ENCODE measurements at regions not wholly inside any gene's neighbourhood (a gene's known extent, or its start where the extent isn't known, plus 50 kb on each side); places are given as distances from the start of the nearest gene placed in this dataset.

DNA sequence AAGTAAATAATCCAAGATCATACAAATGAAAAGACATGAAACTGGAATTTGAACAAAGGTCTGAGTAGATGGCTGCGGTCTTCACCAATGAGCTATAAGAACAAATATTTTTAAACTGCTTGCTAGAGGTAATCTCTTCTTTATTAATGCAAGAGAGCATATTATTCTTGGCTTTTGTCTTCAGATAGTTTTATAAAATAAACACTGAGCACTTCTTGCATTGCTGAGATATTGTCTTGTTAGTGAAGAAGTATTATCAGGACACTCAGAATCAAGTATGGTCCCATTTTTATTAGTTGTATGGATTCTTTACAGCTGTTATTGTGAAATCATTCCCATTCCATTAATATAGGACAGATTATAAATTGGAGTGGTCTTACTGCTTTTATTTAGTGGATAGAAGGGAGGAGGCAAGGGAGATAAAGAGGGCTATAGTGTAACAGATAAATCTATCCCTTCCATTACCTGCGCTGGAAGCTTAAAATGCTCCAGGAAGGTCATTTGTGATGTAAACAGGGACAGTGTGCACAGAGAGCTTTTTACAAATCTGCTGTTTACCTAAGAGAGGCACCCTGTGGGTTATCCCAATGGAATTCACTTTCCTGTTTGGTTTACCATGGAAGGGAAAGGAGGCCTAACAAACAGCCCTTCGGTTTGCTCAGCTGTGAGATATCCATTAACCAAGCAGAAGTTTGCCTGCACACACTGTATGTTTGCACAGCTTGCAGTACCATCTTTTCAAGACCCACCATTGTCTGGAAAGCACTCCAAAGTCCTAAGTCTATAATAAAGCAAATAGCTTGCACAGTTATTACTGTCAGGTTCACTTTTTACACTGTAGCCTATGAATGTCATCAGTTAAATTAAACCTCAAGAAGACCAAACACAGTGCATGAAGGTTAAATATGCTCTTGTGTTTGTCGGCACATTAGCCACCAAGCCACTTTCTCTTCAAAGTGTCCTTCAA lies 347.7 kb upstream of the TGFBR2 start:
- no peak for TF ChIP-seq ZFX (IDR thresholded peaks at IDR 0.05)
- TF ChIP-seq, protein P1, sequence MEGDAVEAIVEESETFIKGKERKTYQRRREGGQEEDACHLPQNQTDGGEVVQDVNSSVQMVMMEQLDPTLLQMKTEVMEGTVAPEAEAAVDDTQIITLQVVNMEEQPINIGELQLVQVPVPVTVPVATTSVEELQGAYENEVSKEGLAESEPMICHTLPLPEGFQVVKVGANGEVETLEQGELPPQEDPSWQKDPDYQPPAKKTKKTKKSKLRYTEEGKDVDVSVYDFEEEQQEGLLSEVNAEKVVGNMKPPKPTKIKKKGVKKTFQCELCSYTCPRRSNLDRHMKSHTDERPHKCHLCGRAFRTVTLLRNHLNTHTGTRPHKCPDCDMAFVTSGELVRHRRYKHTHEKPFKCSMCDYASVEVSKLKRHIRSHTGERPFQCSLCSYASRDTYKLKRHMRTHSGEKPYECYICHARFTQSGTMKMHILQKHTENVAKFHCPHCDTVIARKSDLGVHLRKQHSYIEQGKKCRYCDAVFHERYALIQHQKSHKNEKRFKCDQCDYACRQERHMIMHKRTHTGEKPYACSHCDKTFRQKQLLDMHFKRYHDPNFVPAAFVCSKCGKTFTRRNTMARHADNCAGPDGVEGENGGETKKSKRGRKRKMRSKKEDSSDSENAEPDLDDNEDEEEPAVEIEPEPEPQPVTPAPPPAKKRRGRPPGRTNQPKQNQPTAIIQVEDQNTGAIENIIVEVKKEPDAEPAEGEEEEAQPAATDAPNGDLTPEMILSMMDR (conservative IDR thresholded peaks at IDR 0.05): no peak
- no peak overlapping the region for H3K27ac ChIP-seq

DNA sequence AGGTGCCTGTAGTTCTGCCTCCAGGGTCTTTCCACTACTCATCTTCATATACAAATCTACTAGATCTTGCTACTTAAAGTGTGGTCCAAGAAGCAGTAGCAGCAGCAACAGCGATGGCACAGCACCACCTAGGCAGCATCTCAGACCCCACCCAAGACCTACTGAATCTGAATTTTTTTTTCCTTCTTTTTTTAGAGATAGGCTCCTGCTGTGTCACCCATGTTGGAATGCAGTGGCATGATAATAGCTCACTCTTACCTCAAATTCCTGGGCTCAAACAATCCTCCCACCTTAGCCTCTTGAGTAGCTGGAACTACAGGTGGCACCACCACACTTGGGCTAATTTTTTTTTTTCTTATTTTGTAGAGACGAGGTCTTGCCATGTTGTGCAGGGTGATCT lies 346.7 kb upstream of the TGFBR2 start:
- TF ChIP-seq ZFX (IDR thresholded peaks at IDR 0.05): no peak
- TF ChIP-seq, protein P1 (conservative IDR thresholded peaks at IDR 0.05): no peak
- H3K27ac ChIP-seq: no peak overlapping the region

DNA sequence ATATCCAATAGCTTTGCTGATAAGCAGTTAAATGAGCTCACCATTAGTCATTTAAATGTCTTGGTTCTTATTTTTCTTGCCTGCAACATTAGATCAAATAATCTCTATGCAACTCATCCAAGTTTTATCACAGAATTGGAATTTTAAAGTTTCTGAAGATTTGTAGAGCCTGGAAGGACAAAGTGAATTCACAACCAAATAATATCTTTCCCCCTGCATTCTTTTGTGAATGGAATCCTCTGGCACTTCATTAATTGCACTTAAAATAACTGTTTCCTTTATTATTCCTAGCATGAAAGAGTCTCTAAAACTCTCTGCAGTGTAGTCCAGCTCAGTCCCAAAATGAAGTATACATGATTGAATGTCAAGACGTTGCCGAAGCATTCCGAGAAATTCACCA lies 345.6 kb upstream of the TGFBR2 start:
- H3K27ac ChIP-seq: no peak overlapping the region

DNA sequence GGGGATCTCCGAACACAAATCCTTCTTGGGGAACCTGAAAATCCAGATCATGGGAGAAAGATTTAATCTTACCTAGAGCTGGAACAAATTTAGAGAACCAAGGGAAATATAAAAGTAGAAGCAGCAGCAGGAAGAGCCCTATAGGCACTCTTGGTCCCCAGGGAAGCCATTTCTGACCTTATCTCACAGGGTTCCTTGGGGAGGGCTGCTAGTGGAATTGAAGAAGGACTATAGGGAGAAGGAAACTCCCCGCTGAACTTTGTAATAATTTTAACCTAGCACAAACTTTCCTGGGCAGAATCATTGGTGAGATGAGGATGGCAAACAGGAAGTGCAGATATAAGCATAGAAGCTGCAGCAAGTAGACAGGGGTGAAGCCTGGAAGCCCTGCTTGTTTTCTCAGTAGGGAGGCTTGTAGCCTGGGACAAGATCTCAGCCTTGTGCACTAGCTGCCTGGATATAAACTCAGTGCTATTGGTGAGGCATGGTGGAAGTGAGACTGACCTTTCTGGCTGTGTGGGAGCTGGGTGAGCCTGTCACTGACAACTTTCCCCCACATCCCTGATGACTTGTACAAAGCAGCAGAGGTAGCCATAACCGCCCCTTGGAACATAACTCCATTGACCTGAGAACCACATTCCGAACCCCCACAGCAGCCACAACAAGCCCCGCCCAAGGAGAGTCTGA lies 343.0 kb upstream of the TGFBR2 start:
- TF ChIP-seq, protein P1 (conservative IDR thresholded peaks at IDR 0.05): no peak
- TF ChIP-seq ZFX (IDR thresholded peaks at IDR 0.05): no peak

More for the DNA sequence above, 345.6 kb upstream of the TGFBR2 start:
- TF ChIP-seq, protein P1 (conservative IDR thresholded peaks at IDR 0.05): no peak
- no peak for TF ChIP-seq ZFX (IDR thresholded peaks at IDR 0.05)

DNA sequence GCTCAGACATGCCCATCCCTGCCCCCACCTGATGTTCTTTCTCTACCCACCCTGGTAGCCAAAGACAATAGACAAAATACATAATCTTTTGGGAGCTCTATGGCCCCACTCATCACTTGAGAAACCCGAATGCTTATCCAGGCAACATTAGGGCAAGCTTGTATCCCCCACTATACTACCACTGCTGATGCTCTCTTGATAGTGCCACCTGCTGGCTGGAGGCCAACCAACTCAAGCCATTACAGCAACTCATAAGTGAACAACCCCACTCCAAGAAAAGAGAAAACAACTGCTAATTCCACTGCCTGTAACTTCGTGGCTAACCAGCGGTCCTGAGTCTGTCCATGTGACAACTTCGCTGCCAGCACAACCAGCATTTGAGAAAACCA lies 342.5 kb upstream of the TGFBR2 start:
- TF ChIP-seq ZFX (IDR thresholded peaks at IDR 0.05): no peak
- TF ChIP-seq, protein P1 (conservative IDR thresholded peaks at IDR 0.05): no peak; the same call in 1 of the 2 replicates
- no peak overlapping the region for H3K27ac ChIP-seq

More for the DNA sequence above, 343.0 kb upstream of the TGFBR2 start:
- no peak overlapping the region for H3K27ac ChIP-seq

DNA sequence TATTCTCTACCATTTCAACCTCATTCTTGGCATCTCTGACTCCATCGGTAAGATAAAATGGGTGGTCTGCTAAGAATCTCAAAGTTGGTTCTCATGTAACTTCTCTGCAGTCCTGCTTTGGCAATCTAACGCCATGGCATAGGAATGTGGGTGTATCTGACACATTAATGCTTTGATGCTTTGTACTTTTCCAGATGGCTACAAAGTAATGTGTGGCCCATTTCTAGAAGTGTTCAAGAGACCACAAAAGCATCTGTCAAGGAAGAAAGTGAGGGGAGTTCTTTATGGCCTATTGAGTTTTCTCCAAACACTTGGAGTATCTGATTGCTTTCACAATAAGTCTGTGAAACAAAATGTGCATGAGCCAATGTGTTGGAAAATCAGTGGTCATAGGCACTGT lies 339.9 kb upstream of the TGFBR2 start:
- no peak for TF ChIP-seq ZFX (IDR thresholded peaks at IDR 0.05)
- TF ChIP-seq, protein P1 (conservative IDR thresholded peaks at IDR 0.05): no peak
- no peak overlapping the region for H3K27ac ChIP-seq

DNA sequence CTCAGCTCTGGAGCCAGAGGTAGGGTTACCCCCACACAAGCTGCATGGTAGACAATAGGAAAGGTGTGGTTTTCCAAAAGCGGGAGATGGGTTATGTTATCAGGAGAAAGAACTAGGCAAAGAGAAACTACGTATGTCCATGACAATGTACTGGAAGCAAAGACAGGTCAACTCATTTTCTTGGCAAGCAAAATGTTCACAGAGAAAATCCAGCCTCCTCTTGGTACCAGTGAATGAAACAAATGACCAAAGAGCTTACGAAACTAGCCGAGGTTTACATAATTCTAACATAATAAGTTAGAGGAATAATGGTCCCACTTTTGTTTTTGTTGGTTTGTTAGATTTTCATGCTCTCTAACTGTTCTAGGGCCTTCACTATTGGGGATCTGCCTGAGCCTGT lies 338.1 kb upstream of the TGFBR2 start:
- H3K27ac ChIP-seq: no peak overlapping the region
- TF ChIP-seq ZFX (IDR thresholded peaks at IDR 0.05): no peak
- TF ChIP-seq, protein P1 (conservative IDR thresholded peaks at IDR 0.05): no peak
